Left lung (tissue), 4 donors: ENCODE measurements at regions not wholly inside any gene's neighbourhood (a gene's known extent, or its start where the extent isn't known, plus 50 kb on each side); places are given as distances from the start of the nearest gene placed in this dataset.

Experiments used
- ATAC-seq: fragments of 200-7000 bp; cut with Tn5 transposase; one replicate; pipeline ENCODE4 v1.9.1; 2020; ENCODE audit warnings: moderate library complexity
- DNase-seq, 4 donors: peaks; one replicate each; pipeline ENCODE4 v3.0.0-alpha.2; 2013 to 2020
- H3K27ac ChIP-seq, 2 donors: fragments of 200-600 bp; sonication (generic) in 1 of 2; one replicate each; pipeline versions ENCODE4 v1.5.0 to v1.8.0; 2020 to 2021
- H3K27me3 ChIP-seq, 2 donors: fragments of 200-600 bp; sonication (generic) in 1 of 2; one replicate each; pipeline versions ENCODE4 v1.5.0 to v1.8.0; 2020 to 2021
- H3K36me3 ChIP-seq, 2 donors: fragments of 200-600 bp; sonication (generic) in 1 of 2; one replicate each; pipeline versions ENCODE4 v1.5.0 to v1.8.0; 2020 to 2021
- H3K4me1 ChIP-seq, 2 donors: fragments of 200-600 bp; one replicate each; pipeline ENCODE4 v1.8.0; 2021
- H3K4me3 ChIP-seq, 2 donors: fragments of 200-600 bp; sonication (generic) in 1 of 2; one replicate each; pipeline versions ENCODE4 v1.5.0 to v1.8.0; 2020 to 2021; ENCODE audit warnings: mild to moderate bottlenecking in 1 of 2
- H3K9me3 ChIP-seq, 2 donors: fragments of 200-600 bp; sonication (generic) in 1 of 2; one replicate each; pipeline versions ENCODE4 v1.5.0 to v1.8.0; 2020 to 2021
- intact Hi-C, 2 donors: fragments of 100-400 bp; cut with DNase I; formaldehyde crosslinking; loops; one replicate each; pipeline versions ENCODE4 v1.11.2 to v1.14.2; 2022
- TF ChIP-seq, protein P1 (sequence below), 2 donors: fragments of 200-600 bp; sonication (generic) in 1 of 2; IDR thresholded peaks; one replicate each; pipeline versions ENCODE4 v1.5.0 to v1.8.0; 2021; ENCODE audit warnings: antibody characterized with exemption in 2 of 2
- donor health status: DM: no; HTN: yes; CAD: no.
- donor health status: DM: no; HTN: no; CAD: no.

DNA sequence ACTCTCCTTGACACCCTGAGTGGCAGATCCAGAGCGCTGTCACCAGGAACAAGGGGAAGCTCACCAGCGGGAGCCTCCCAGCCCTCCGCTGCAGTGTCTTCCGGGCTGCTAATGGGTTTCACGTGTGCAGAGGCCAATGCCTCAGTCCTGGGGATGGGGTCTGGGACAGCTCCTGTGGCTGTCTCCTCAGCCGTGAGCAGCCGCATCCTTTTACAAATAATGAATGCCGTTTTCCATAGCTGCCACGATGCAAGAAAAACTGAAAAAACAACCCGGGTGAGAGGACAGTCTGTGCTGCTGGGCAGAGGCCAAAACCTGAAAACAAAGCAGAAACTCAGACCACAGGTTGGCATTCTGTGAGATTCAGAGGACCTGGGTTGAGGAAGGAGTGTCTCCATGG lies 212.2 kb upstream of the RAB4A start:
- Histone ChIP-seq H3K9me3 (no peaks in the 10 kb centered on the region), H3K4me1 (peaks cover 3 to 33% of the 10 kb centered on the region in 2 donors), H3K27me3 (no peaks in the 10 kb centered on the region), H3K36me3 (no peaks in the 10 kb centered on the region), H3K4me3 (no peak overlapping the region), H3K27ac (peak overlapping the region in 1 of 2 donors; percentile 3)
- TF ChIP-seq, protein P1, sequence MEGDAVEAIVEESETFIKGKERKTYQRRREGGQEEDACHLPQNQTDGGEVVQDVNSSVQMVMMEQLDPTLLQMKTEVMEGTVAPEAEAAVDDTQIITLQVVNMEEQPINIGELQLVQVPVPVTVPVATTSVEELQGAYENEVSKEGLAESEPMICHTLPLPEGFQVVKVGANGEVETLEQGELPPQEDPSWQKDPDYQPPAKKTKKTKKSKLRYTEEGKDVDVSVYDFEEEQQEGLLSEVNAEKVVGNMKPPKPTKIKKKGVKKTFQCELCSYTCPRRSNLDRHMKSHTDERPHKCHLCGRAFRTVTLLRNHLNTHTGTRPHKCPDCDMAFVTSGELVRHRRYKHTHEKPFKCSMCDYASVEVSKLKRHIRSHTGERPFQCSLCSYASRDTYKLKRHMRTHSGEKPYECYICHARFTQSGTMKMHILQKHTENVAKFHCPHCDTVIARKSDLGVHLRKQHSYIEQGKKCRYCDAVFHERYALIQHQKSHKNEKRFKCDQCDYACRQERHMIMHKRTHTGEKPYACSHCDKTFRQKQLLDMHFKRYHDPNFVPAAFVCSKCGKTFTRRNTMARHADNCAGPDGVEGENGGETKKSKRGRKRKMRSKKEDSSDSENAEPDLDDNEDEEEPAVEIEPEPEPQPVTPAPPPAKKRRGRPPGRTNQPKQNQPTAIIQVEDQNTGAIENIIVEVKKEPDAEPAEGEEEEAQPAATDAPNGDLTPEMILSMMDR (IDR thresholded peaks at IDR 0.05), result no peak
- ATAC-seq (peak; percentile 58), DNase-seq (peak in 1 of 4 donors; percentile 49)
- intact Hi-C loops, result no loop called here

DNA sequence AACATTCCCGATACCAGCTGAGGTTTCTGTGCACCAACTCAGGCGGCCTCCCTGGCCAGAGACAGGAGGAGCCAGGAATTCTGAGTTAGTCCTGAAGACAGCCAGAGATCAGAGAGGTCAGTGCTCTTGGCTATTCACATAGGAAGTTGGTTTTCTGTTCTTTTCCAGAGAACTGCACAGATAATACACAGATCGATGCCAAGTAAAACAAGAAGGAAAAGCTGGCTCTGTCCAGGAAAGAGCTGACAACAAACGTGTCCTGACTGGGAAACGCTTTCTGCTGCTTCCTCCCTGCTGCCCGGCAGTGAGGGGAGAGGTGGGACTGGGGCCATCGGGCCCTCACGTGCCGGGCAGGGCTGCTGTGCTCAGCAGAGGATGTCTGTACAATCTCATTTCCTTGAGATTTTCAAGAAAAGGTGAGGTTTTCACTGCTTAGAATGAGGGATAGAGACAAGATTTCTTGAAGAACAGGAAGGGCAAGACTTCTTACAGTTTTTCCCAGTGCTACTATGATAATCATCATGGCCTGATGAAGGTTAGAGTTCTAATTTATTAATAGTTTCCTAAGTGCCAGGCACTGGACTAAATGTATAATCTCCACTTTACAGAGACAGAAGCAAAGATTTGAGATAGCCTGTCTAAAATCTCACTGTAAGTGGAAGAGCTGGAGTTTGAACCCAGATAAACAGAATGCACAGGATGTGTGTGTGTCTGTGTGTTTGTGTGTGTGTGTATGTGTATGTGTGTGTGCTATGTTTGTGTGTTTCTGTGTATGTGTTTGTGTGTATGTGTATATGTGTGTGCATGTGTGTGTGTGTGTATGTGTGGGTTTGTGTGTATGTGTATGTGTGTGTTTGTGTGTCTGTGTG lies 211.0 kb upstream of the RAB4A start:
- peak in 1 of 4 donors; percentile 46 for DNase-seq
- no peak overlapping the region for H3K4me3 ChIP-seq
- peak; percentile 58 for ATAC-seq
- no peaks in the 10 kb centered on the region for H3K9me3 ChIP-seq
- intact Hi-C loops, result no loop called here
- TF ChIP-seq, protein P1 (IDR thresholded peaks at IDR 0.05), result no peak
- H3K27ac ChIP-seq, result peak overlapping the region in 1 of 2 donors; percentile 39
- no peaks in the 10 kb centered on the region for H3K36me3 ChIP-seq
- peaks cover 8 to 45% of the 10 kb centered on the region in 2 donors for H3K4me1 ChIP-seq
- H3K27me3 ChIP-seq, result no peaks in the 10 kb centered on the region

DNA sequence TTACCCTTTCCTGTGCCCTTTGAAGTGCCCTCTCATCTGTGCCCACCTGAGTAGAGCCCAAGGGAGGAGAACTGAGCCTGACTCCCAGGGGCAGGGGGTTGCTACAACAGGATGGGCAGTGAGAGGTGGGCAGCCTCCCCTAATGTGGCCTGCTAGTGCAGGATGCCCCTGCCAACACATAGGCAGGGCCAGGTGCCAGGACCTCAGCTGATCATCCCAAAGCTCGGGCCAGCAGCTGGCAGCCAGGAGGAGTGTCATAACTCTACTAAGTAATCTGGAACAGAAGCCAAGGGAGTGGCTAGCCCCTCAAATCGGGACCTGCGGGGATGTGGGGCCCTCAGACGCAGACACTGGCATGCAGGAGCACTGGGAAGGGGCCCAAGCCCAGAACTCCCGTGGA lies 208.8 kb upstream of the RAB4A start:
- DNase-seq (no peak), ATAC-seq (no peak)
- Histone ChIP-seq H3K36me3 (no peaks in the 10 kb centered on the region), H3K27me3 (no peaks in the 10 kb centered on the region), H3K4me3 (no peak overlapping the region), H3K27ac (no peak overlapping the region), H3K9me3 (no peaks in the 10 kb centered on the region), H3K4me1 (peaks cover 8 to 61% of the 10 kb centered on the region in 2 donors)
- TF ChIP-seq, protein P1 (IDR thresholded peaks at IDR 0.05), result no peak
- intact Hi-C loops, result no loop called here

DNA sequence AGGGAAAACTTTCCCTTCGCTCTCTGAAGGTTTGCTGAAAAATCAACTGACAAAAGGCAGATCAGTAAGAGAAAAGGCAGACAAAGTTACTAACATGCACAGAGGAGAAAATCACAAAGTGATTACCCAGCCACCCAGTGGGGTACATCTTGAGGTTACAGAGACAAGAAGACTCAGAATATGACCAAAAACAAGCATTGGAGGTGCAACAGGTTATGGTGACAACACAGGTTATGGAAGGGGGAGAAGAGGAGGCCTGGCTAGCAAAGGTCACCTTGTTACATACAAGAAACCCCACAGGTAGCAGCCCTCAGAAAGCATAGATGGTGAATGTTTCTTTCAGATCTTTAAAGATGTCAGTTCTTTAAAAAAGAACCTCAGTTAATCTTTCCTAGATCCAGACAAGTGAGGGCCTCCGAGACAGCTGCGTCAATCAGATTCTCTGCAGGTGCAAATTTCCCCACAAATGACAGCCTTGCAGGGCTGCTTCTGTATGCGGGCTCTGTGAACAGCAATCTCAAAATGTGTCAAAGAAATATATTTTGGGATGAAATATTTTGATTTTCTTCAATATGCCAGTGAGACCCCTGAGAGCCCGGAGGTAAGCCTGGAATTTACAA lies 207.6 kb upstream of the RAB4A start:
- ATAC-seq, result no peak
- intact Hi-C loops, result no loop called here
- TF ChIP-seq, protein P1 (IDR thresholded peaks at IDR 0.05), result no peak

More for the DNA sequence above, 207.6 kb upstream of the RAB4A start:
- peaks cover 13 to 67% of the 10 kb centered on the region in 2 donors for H3K4me1 ChIP-seq
- no peaks in the 10 kb centered on the region for H3K27me3 ChIP-seq
- no peak for DNase-seq
- H3K4me3 ChIP-seq, result no peak overlapping the region
- no peaks in the 10 kb centered on the region for H3K36me3 ChIP-seq
- H3K9me3 ChIP-seq, result no peaks in the 10 kb centered on the region
- H3K27ac ChIP-seq, result no peak overlapping the region
